CD4-positive, alpha-beta T cell treated with Interleukin-12 subunit alpha and Interleukin-12 subunit beta, for 1 hour (primary cell): ENCODE measurements at regions not wholly inside any gene's neighbourhood (a gene's known extent, or its start where the extent isn't known, plus 50 kb on each side); places are given as distances from the start of the nearest gene placed in this dataset.

ENCODE experiments used
- DNase-seq: peaks from one replicate; pipeline ENCODE4 v3.0.0-alpha.2; 2020

- no peak for DNase-seq
Observed at GRCh38 chr1:199297887-199298286, 659.0 kb downstream of the PTPRC start.

- no peak for DNase-seq
Observed at GRCh38 chr1:199298825-199299224, 660.0 kb downstream of the PTPRC start.

- DNase-seq = no peak
Observed at GRCh38 chr1:199301472-199302217, 662.8 kb downstream of the PTPRC start.

GRCh38 chr1:199302554-199302953, 663.7 kb downstream of the PTPRC start:
- no peak for DNase-seq

GRCh38 chr1:199303035-199303434, 664.2 kb downstream of the PTPRC start:
- no peak for DNase-seq

- DNase-seq = no peak
Observed at GRCh38 chr1:199305053-199305452, 666.2 kb downstream of the PTPRC start.

- no peak for DNase-seq
Observed at GRCh38 chr1:199307496-199308264, 668.8 kb downstream of the PTPRC start.

GRCh38 chr1:199308349-199308846, 669.6 kb downstream of the PTPRC start:
- DNase-seq = no peak

- no peak for DNase-seq
Observed at GRCh38 chr1:199310708-199311107, 671.9 kb downstream of the PTPRC start.

GRCh38 chr1:199311478-199312262, 672.8 kb downstream of the PTPRC start:
- DNase-seq = no peak

- DNase-seq = no peak
Observed at GRCh38 chr1:199312626-199313025, 673.8 kb downstream of the PTPRC start.

- DNase-seq = no peak
Observed at GRCh38 chr1:199313444-199313843, 674.6 kb downstream of the PTPRC start.

- DNase-seq = no peak
Observed at GRCh38 chr1:199319341-199319740, 680.5 kb downstream of the PTPRC start.

GRCh38 chr1:199322278-199322677, 683.4 kb downstream of the PTPRC start:
- DNase-seq = no peak

- DNase-seq = no peak
Observed at GRCh38 chr1:199333180-199333579, 694.3 kb upstream of the NR5A2 start.

- no peak for DNase-seq
Observed at GRCh38 chr1:199335496-199335895, 692.0 kb upstream of the NR5A2 start.

GRCh38 chr1:199336745-199337640, 690.5 kb upstream of the NR5A2 start:
- DNase-seq = no peak

GRCh38 chr1:199338760-199339159, 688.8 kb upstream of the NR5A2 start:
- DNase-seq = no peak

GRCh38 chr1:199352351-199352750, 675.2 kb upstream of the NR5A2 start:
- DNase-seq = no peak

- no peak for DNase-seq
Observed at GRCh38 chr1:199353906-199354305, 673.6 kb upstream of the NR5A2 start.

GRCh38 chr1:199356561-199356960, 670.9 kb upstream of the NR5A2 start:
- no peak for DNase-seq

GRCh38 chr1:199357599-199357998, 669.9 kb upstream of the NR5A2 start:
- no peak for DNase-seq
